ENCODE measurements at regions not wholly inside any gene's neighbourhood (a gene's known extent, or its start where the extent isn't known, plus 50 kb on each side); places are given as distances from the start of the nearest gene placed in this dataset.

GRCh38 chr11:71063129-71063528 is 189.2 kb downstream of the SHANK2 start:
- TF ChIP-seq, protein P1, sequence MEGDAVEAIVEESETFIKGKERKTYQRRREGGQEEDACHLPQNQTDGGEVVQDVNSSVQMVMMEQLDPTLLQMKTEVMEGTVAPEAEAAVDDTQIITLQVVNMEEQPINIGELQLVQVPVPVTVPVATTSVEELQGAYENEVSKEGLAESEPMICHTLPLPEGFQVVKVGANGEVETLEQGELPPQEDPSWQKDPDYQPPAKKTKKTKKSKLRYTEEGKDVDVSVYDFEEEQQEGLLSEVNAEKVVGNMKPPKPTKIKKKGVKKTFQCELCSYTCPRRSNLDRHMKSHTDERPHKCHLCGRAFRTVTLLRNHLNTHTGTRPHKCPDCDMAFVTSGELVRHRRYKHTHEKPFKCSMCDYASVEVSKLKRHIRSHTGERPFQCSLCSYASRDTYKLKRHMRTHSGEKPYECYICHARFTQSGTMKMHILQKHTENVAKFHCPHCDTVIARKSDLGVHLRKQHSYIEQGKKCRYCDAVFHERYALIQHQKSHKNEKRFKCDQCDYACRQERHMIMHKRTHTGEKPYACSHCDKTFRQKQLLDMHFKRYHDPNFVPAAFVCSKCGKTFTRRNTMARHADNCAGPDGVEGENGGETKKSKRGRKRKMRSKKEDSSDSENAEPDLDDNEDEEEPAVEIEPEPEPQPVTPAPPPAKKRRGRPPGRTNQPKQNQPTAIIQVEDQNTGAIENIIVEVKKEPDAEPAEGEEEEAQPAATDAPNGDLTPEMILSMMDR (IDR thresholded peaks at IDR 0.05): no peak
- no peak for TF ChIP-seq POLR2A (IDR thresholded peaks at IDR 0.05)
